SU-DHL-6 (cell line): ENCODE measurements at regions not wholly inside any gene's neighbourhood (a gene's known extent, or its start where the extent isn't known, plus 50 kb on each side); places are given as distances from the start of the nearest gene placed in this dataset.
"Not testable (repeated sequence)": the region's sequence is repeated elsewhere in the genome, so short reads cannot be mapped to it uniquely, and the experiment has no call there.

ENCODE experiments used
- H2AFZ ChIP-seq: fragments of 200-600 bp; sonication (generic); 2 replicates; pipeline ENCODE4 v1.6.1; 2014; ENCODE audit warnings: low read depth, mild to moderate bottlenecking, moderate library complexity, mixed read lengths, antibody characterized with exemption, low read length; ENCODE audit not compliant: severe bottlenecking
- H3F3A ChIP-seq: fragments of 200-600 bp; shearing (Covaris generic); 2 replicates; pipeline ENCODE4 v1.6.0; 2016; ENCODE audit warnings: antibody characterized with exemption, mild to moderate bottlenecking; ENCODE audit not compliant: insufficient read depth
- H3K27ac ChIP-seq: fragments of 200-600 bp; sonication (generic); 2 replicates; pipeline ENCODE4 v1.5.1; 2016; ENCODE audit warnings: low read depth, mild to moderate bottlenecking, low read length, moderate library complexity, mixed read lengths
- H3K27me3 ChIP-seq: fragments of 200-600 bp; sonication (generic), shearing (Covaris generic); 2 replicates; pipeline ENCODE4 v1.6.0; 2014; ENCODE audit warnings: mild to moderate bottlenecking, low read length
- H3K36me3 ChIP-seq: fragments of 200-600 bp; sonication (generic); 2 replicates; pipeline ENCODE4 v1.6.1; 2014; ENCODE audit warnings: mild to moderate bottlenecking, low read length, mixed read lengths
- H3K4me2 ChIP-seq: fragments of 300-600, 200-600 bp; shearing (Covaris generic), sonication (generic); 2 replicates; pipeline ENCODE4 v1.6.0; 2014; ENCODE audit warnings: low read length, low read depth, mild to moderate bottlenecking; ENCODE audit not compliant: poor library complexity, severe bottlenecking
- H3K4me3 ChIP-seq: fragments of 200-600 bp; sonication (generic); 2 replicates; pipeline ENCODE4 v1.5.1; 2014; ENCODE audit warnings: antibody characterized with exemption, low read length, mild to moderate bottlenecking, mixed read lengths; ENCODE audit not compliant: insufficient read depth, poor library complexity, severe bottlenecking
- H3K79me2 ChIP-seq: fragments of 200-600 bp; sonication (generic); 2 replicates; pipeline ENCODE4 v1.6.1; 2014; ENCODE audit warnings: mild to moderate bottlenecking, low read length, moderate library complexity; ENCODE audit not compliant: insufficient read depth
- H3K9ac ChIP-seq: fragments of 200-600 bp; sonication (generic); 2 replicates; pipeline ENCODE4 v1.7.0; 2014; ENCODE audit warnings: mild to moderate bottlenecking, low read length
- H3K9me2 ChIP-seq: fragments of 200-600 bp; sonication (generic); replicated peaks from 2 replicates; pipeline ENCODE4 v1.6.1; 2014; ENCODE audit warnings: low read length; ENCODE audit not compliant: insufficient read depth
- H3K9me3 ChIP-seq: fragments of 200-600 bp; sonication (generic); 2 replicates; pipeline ENCODE4 v1.6.1; 2014; ENCODE audit warnings: low read length, mixed read lengths; ENCODE audit not compliant: insufficient read depth
- H4K20me1 ChIP-seq: fragments of 200-600 bp; sonication (generic); 2 replicates; pipeline ENCODE4 v1.6.1; 2014; ENCODE audit warnings: low read depth, mild to moderate bottlenecking, antibody characterized with exemption, low read length, moderate library complexity, mixed read lengths
- CTCF ChIP-seq: fragments of 200-600 bp; sonication (generic); IDR thresholded peaks from one replicate; pipeline ENCODE4 v1.5.1; 2017; ENCODE audit warnings: antibody characterized with exemption, mild to moderate bottlenecking, low read length, moderate library complexity; ENCODE audit not compliant: insufficient read depth, poor library complexity, severe bottlenecking
- EZH2phosphoT487 ChIP-seq: fragments of 200-600 bp; sonication (generic), shearing (Covaris generic); conservative IDR thresholded peaks from 2 replicates; pipeline ENCODE4 v1.6.1; 2018; ENCODE audit warnings: mild to moderate bottlenecking, antibody characterized with exemption, low read length, moderate library complexity, mixed read lengths

DNA sequence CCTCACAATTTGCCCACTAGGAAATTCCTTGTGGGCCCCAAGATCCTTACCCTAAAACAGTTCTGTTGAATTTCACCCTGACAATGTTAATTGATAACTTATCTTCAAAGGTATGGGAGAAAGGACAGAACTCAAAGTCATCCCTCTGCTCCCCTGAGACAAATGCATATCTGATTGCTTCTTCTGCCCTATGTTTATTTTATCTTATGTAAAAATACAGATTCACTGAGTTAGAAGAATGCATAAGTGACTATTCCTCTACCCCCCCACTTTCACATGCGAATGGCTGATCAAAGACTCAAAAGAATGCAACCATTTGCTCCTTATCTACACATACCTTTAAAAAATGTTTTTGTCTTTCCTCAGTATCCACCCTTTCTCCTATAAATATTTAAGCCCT, 235.7 kb upstream of the SEMA3C start:
- Histone ChIP-seq H3K4me2 (no peak overlapping the region), H3K27ac (no peak overlapping the region)
- TF ChIP-seq CTCF (no peak), EZH2phosphoT487 (no peak)

DNA sequence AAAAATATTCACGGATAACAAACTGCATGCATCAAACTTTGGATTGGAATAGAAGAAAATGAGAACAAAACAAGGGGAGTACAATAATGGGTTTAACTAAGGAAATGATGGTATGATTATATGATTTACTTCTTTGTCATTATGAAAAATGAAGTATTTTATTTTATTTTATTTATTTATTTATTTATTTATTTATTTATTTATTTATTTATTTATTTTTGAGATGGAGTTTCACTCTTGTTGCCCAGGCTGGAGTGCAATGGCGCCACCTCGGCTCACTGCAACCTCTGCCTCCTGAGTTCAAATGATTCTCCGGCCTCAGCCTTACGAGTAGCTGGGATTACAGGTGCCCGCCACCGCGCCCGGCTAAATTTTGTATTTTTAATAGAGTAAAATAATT, 234.1 kb upstream of the SEMA3C start:
- not testable (repeated sequence) for H3K9me2 ChIP-seq, H3K9ac ChIP-seq, H3K4me2 ChIP-seq, H3K27ac ChIP-seq, H3K9me3 ChIP-seq, H3F3A ChIP-seq, H2AFZ ChIP-seq, H4K20me1 ChIP-seq, H3K27me3 ChIP-seq, H3K36me3 ChIP-seq, H3K79me2 ChIP-seq, H3K4me3 ChIP-seq

More for the DNA sequence above, 235.7 kb upstream of the SEMA3C start:
- H3F3A ChIP-seq, result no peaks in the 10 kb centered on the region
- no peaks in the 10 kb centered on the region for H3K9me2 ChIP-seq
- H3K9ac ChIP-seq, result no peak overlapping the region
- H3K36me3 ChIP-seq, result no peaks in the 10 kb centered on the region
- H2AFZ ChIP-seq, result no peak overlapping the region
- H3K79me2 ChIP-seq, result no peaks in the 10 kb centered on the region
- H3K9me3 ChIP-seq, result no peaks in the 10 kb centered on the region
- H3K27me3 ChIP-seq, result no peaks in the 10 kb centered on the region
- H3K4me3 ChIP-seq, result no peak overlapping the region
- no peaks in the 10 kb centered on the region for H4K20me1 ChIP-seq

- Histone ChIP-seq H3K27me3 (no peaks in the 10 kb centered on the region), H3K9ac (no peak overlapping the region), H3K27ac (no peak overlapping the region), H3K4me2 (no peak overlapping the region), H3K9me3 (no peaks in the 10 kb centered on the region), H3F3A (no peaks in the 10 kb centered on the region), H3K9me2 (no peaks in the 10 kb centered on the region), H3K4me3 (no peak overlapping the region), H3K79me2 (no peaks in the 10 kb centered on the region), H4K20me1 (no peaks in the 10 kb centered on the region), H3K36me3 (no peaks in the 10 kb centered on the region), H2AFZ (no peak overlapping the region)
- no peak for TF ChIP-seq CTCF
- TF ChIP-seq EZH2phosphoT487, result no peak
Observed at GRCh38 chr7:81150951-81151361, 232.1 kb upstream of the SEMA3C start.

GRCh38 chr7:81143856-81144255, 225.0 kb upstream of the SEMA3C start:
- H3K9ac ChIP-seq, result no peak overlapping the region
- no peak for TF ChIP-seq EZH2phosphoT487
- no peaks in the 10 kb centered on the region for H3K79me2 ChIP-seq
- H4K20me1 ChIP-seq, result no peaks in the 10 kb centered on the region
- no peaks in the 10 kb centered on the region for H3K36me3 ChIP-seq
- no peaks in the 10 kb centered on the region for H3F3A ChIP-seq
- no peak overlapping the region for H3K4me2 ChIP-seq
- no peak overlapping the region for H2AFZ ChIP-seq
- no peaks in the 10 kb centered on the region for H3K9me3 ChIP-seq
- H3K9me2 ChIP-seq, result no peaks in the 10 kb centered on the region; the same call in 1 of the 2 replicates
- no peaks in the 10 kb centered on the region for H3K27me3 ChIP-seq
- H3K4me3 ChIP-seq, result no peak overlapping the region
- H3K27ac ChIP-seq, result no peak overlapping the region

DNA sequence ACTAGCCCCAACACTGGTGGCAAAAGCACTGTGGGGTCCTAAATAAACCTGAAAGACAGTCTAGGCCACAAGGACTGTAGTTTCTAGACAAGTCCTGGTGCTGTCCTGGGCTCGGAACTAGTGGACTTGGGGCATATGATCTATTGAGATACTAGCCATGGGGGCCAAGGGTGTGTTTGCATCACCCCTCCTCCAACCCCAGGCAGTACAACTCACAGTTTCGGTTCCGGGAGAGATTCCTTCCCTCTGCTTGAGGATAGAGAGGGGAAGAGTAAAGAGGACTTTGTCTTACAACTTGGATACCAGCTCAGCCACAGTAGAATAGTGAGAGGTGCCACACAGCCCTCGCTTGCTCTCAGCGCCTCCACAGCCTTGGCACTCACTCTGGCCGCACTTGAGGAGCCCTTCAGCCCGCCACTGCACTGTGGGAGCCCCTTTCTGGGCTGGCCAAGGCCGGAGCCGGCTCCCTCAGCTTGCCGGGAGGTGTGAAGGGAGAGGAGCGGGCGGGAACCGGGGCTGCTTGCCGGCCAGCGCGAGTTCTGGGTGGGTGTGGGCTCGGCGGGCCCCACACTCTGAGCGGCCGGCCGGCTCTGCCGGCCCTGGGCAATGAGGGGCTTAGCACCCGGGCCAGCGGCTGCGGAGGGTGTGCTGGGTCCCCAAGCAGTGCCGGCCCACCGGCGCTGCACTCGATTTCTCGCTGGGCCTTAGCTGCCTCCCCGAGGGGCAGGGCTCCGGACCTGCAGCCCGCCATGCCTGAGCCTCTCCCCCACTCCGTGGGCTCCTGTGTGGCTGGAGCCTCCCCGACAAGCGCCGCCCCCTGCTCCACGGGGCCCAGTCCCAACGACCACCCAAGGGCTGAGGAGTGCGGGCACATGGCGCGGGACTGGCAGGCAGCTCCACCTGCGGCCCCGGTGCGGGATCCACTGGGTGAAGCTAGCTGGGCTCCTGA, 222.7 kb upstream of the SEMA3C start:
- not testable (repeated sequence) for H3K4me3 ChIP-seq, H3K9ac ChIP-seq, H3K27ac ChIP-seq, H3K36me3 ChIP-seq, H3F3A ChIP-seq, H2AFZ ChIP-seq, H4K20me1 ChIP-seq, H3K9me3 ChIP-seq, H3K4me2 ChIP-seq, H3K27me3 ChIP-seq, H3K79me2 ChIP-seq, H3K9me2 ChIP-seq
